PFSK-1 (cell line): ENCODE measurements at regions not wholly inside any gene's neighbourhood (a gene's known extent, or its start where the extent isn't known, plus 50 kb on each side); places are given as distances from the start of the nearest gene placed in this dataset.

Experiments used
- REST ChIP-seq, 2 experiments: IDR thresholded peaks; 2 replicates each; pipeline versions ENCODE4 v1.6.1 to v1.8.0; 2011 to 2012; ENCODE audit warnings: low read depth in 2 of 2, low read length in 2 of 2, control low read depth in 1 of 2, inconsistent platforms in 1 of 2, mild to moderate bottlenecking in 1 of 2, moderate library complexity in 1 of 2; ENCODE audit not compliant: insufficient read depth in 1 of 2
- TAF1 ChIP-seq: IDR thresholded peaks from 2 replicates; pipeline ENCODE4 v1.6.1; 2012; ENCODE audit warnings: low read length, control low read depth, borderline replicate concordance; ENCODE audit not compliant: insufficient read depth

GRCh38 chr2:226136739-226137138, 662.9 kb downstream of the IRS1 start:
- no peak for TF ChIP-seq REST (IDR thresholded peaks at IDR 0.05; ENCODE audit: insufficient read depth in 1 of 2, low read depth in 2 of 2, low read length in 2 of 2)
- no peak for TF ChIP-seq TAF1
